ENCODE measurements at regions not wholly inside any gene's neighbourhood (a gene's known extent, or its start where the extent isn't known, plus 50 kb on each side); places are given as distances from the start of the nearest gene placed in this dataset.

DNA sequence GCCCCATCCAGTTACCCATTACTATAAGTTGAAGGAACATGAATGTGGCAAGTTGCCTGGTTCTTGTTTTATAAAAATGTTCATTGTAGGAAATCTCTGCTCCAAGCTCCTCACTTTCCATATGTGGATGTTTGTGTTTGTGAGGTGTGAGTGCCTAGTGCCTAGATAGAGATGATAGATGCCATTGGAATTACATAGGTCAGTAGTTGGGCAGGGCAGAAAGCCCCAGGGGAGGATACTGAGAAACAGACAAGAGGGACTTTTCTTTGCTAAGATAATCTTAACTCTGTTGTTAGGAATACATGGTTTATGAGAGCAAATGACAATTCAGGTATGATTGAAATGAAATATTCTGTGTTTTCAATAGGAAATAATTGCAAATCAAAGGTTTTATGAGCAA lies 226.3 kb upstream of the GRIP1 start:
- peaks cover 0 to 1% of the 10 kb centered on the region in 2 experiments; a peak in 3 of 4 replicates for H3K4me1 Mint-ChIP-seq
- no peak overlapping the region for H2AFZ ChIP-seq (ENCODE audit: low read length)
- no peaks in the 10 kb centered on the region for H3K79me1 ChIP-seq (ENCODE audit: insufficient read depth, low read depth, low read length, poor library complexity, severe bottlenecking)
- no peak overlapping the region for H3K4me2 ChIP-seq (ENCODE audit: insufficient read depth, insufficient read length, low read length)
- H3K27ac ChIP-seq (ENCODE audit: insufficient read length, low read depth, low read length), result no peak overlapping the region
- H2BK20ac ChIP-seq (ENCODE audit: low read depth, low read length, poor library complexity, severe bottlenecking), result no peak overlapping the region
- H2BK12ac ChIP-seq (ENCODE audit: insufficient read length, low read depth, low read length), result no peak overlapping the region
- no peaks in the 10 kb centered on the region for H4K20me1 ChIP-seq (ENCODE audit: control insufficient read depth, insufficient read depth, insufficient read length)
- no peak overlapping the region for H2BK15ac ChIP-seq (ENCODE audit: low read depth, low read length)
- H3K4ac ChIP-seq (ENCODE audit: low read depth, low read length), result no peak overlapping the region
- TF ChIP-seq, protein P1, sequence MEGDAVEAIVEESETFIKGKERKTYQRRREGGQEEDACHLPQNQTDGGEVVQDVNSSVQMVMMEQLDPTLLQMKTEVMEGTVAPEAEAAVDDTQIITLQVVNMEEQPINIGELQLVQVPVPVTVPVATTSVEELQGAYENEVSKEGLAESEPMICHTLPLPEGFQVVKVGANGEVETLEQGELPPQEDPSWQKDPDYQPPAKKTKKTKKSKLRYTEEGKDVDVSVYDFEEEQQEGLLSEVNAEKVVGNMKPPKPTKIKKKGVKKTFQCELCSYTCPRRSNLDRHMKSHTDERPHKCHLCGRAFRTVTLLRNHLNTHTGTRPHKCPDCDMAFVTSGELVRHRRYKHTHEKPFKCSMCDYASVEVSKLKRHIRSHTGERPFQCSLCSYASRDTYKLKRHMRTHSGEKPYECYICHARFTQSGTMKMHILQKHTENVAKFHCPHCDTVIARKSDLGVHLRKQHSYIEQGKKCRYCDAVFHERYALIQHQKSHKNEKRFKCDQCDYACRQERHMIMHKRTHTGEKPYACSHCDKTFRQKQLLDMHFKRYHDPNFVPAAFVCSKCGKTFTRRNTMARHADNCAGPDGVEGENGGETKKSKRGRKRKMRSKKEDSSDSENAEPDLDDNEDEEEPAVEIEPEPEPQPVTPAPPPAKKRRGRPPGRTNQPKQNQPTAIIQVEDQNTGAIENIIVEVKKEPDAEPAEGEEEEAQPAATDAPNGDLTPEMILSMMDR (conservative IDR thresholded peaks at IDR 0.05), result no peak
- no peak for DNase-seq
- H3K27me3 Mint-ChIP-seq (ENCODE audit: low read depth), result no peaks in the 10 kb centered on the region
- H3K18ac ChIP-seq (ENCODE audit: insufficient read length, low read depth, low read length), result no peak overlapping the region
- no peaks in the 10 kb centered on the region for H3K27me3 ChIP-seq (ENCODE audit: insufficient read depth, low read length)
- H3K9ac ChIP-seq (ENCODE audit: extremely low read depth, insufficient read length, low read length), result no peak overlapping the region
- H3K56ac ChIP-seq (ENCODE audit: insufficient read length, low read depth, low read length), result no peak overlapping the region
- H3K4me1 ChIP-seq (ENCODE audit: insufficient read depth, low read length), result 0 out of 2 replicates have a peak, but pooled peaks cover 2% of the 10 kb centered on the region
- no peaks in the 10 kb centered on the region for H3K36me3 Mint-ChIP-seq (ENCODE audit: insufficient read depth in 1 of 3, low read depth in 3 of 3)
- H4K8ac ChIP-seq (replicated peaks; ENCODE audit: insufficient read length, low read depth, low read length), result no peak overlapping the region
- no peak overlapping the region for H4K5ac ChIP-seq (ENCODE audit: insufficient read length, low read depth, low read length)
- no peaks in the 10 kb centered on the region for H3K79me2 ChIP-seq (ENCODE audit: insufficient read depth, low read length)
- no peak overlapping the region for H3K14ac ChIP-seq (ENCODE audit: insufficient read depth, low read length)
- no peaks in the 10 kb centered on the region for H3K9me3 ChIP-seq (ENCODE audit: control insufficient read depth, low read depth, low read length)
- no peaks in the 10 kb centered on the region; a peak in 1 of 5 replicates for H3K9me3 Mint-ChIP-seq
- no peaks in the 10 kb centered on the region for H3K23me2 ChIP-seq (ENCODE audit: insufficient read length, low read depth, low read length, poor library complexity, severe bottlenecking)
- H3T11ph ChIP-seq (ENCODE audit: low read length), result no peak overlapping the region
- H2AK5ac ChIP-seq (ENCODE audit: insufficient read length, low read length), result no peak overlapping the region
- H3K4me3 Mint-ChIP-seq, result no peak overlapping the region
- no peak overlapping the region for H2BK5ac ChIP-seq (ENCODE audit: insufficient read length, low read length)
- no peak overlapping the region; a peak in 1 of 7 replicates for H3K27ac Mint-ChIP-seq
- H2BK120ac ChIP-seq (ENCODE audit: low read depth, low read length, poor library complexity, severe bottlenecking), result no peak overlapping the region
- H4K91ac ChIP-seq (ENCODE audit: insufficient read length, low read depth, low read length), result no peak overlapping the region
- no peak overlapping the region for H3K23ac ChIP-seq (ENCODE audit: insufficient read length, low read depth, low read length)
